SK-N-SH treated with all-trans-retinoic acid at 6 μM for 48 hours (cell line): ENCODE measurements at regions not wholly inside any gene's neighbourhood (a gene's known extent, or its start where the extent isn't known, plus 50 kb on each side); places are given as distances from the start of the nearest gene placed in this dataset.

ENCODE experiments used
- BACH2 ChIP-seq: fragments of 250-450 bp; sonication (Bioruptor Pico); IDR thresholded peaks from 2 replicates; pipeline ENCODE4 v1.9.0; 2021; ENCODE audit warnings: mild to moderate bottlenecking, borderline replicate concordance
- GLIS3 ChIP-seq: fragments of 250-450 bp; sonication (Bioruptor Pico); IDR thresholded peaks from 2 replicates; pipeline ENCODE4 v1.5.0; 2020; ENCODE audit warnings: mild to moderate bottlenecking, moderate library complexity
- OSR1 ChIP-seq: fragments of 250-450 bp; sonication (Bioruptor Pico); IDR thresholded peaks from 2 replicates; pipeline ENCODE4 v1.8.0; 2022; ENCODE audit warnings: moderate library complexity, mild to moderate bottlenecking, inconsistent platforms
- ZC3H10 ChIP-seq: fragments of 250-450 bp; sonication (Bioruptor Pico); IDR thresholded peaks from 2 replicates; pipeline ENCODE4 v1.5.1; 2021; ENCODE audit warnings: mild to moderate bottlenecking, moderate library complexity
- ZFP3 ChIP-seq: fragments of 250-450 bp; sonication (Bioruptor Pico); IDR thresholded peaks from 2 replicates; pipeline ENCODE4 v1.5.0; 2020; ENCODE audit warnings: mild to moderate bottlenecking, moderate library complexity
- ZNF70 ChIP-seq: fragments of 450-650 bp; formaldehyde crosslinking; IDR thresholded peaks from 2 replicates; pipeline ENCODE4 v1.5.0; 2020; ENCODE audit warnings: mild to moderate bottlenecking, moderate library complexity
- ZNF8 ChIP-seq: fragments of 450-650 bp; formaldehyde crosslinking; IDR thresholded peaks from 2 replicates; pipeline ENCODE4 v1.5.0; 2020; ENCODE audit warnings: mild to moderate bottlenecking, moderate library complexity
- TF ChIP-seq, protein P1 (sequence below): fragments of 250-450 bp; sonication (Bioruptor Pico); IDR thresholded peaks from 2 replicates; pipeline ENCODE4 v1.8.0; 2020; ENCODE audit warnings: mild to moderate bottlenecking, moderate library complexity, borderline replicate concordance

DNA sequence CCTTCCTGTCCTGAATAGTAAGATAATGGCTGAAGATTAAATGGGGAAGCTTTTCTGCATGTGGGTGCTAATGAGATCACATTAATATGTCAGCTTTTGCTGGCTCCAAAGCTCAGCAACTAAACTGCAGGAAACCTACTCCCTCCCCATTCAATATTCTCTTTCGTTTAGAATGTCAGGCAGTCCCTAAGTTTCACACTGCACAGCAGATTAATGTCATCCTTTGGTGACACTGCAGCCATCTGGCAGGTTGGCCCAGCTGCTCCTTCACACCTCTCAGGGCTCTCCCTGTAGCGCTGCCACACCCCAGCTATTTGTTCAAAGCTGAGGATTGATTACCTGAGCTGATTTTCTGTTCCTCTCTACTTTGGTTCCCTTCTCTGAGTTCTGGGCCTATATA lies 110.5 kb downstream of the KDR start:
- no peak for TF ChIP-seq GLIS3 (CRISPR knock-in tag)
- no peak for TF ChIP-seq BACH2 (CRISPR knock-in tag)
- TF ChIP-seq OSR1 (CRISPR knock-in tag), result no peak
- TF ChIP-seq, protein P1, sequence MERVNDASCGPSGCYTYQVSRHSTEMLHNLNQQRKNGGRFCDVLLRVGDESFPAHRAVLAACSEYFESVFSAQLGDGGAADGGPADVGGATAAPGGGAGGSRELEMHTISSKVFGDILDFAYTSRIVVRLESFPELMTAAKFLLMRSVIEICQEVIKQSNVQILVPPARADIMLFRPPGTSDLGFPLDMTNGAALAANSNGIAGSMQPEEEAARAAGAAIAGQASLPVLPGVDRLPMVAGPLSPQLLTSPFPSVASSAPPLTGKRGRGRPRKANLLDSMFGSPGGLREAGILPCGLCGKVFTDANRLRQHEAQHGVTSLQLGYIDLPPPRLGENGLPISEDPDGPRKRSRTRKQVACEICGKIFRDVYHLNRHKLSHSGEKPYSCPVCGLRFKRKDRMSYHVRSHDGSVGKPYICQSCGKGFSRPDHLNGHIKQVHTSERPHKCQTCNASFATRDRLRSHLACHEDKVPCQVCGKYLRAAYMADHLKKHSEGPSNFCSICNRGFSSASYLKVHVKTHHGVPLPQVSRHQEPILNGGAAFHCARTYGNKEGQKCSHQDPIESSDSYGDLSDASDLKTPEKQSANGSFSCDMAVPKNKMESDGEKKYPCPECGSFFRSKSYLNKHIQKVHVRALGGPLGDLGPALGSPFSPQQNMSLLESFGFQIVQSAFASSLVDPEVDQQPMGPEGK, result no peak
- no peak for TF ChIP-seq ZNF70 (CRISPR knock-in tag)
- TF ChIP-seq ZFP3 (CRISPR knock-in tag), result no peak
- TF ChIP-seq ZC3H10 (CRISPR knock-in tag), result no peak
- no peak for TF ChIP-seq ZNF8
